H9 (cell line): ENCODE measurements at regions not wholly inside any gene's neighbourhood (a gene's known extent, or its start where the extent isn't known, plus 50 kb on each side); places are given as distances from the start of the nearest gene placed in this dataset.

Source experiments
- DNase-seq: peaks from one replicate; pipeline ENCODE4 v3.0.0-alpha.2; 2017
- H2AFZ ChIP-seq: one replicate; pipeline ENCODE4 v1.6.1; 2013; ENCODE audit warnings: mild to moderate bottlenecking, low read length, control low read depth, moderate library complexity
- H2AK5ac ChIP-seq: 2 replicates; pipeline ENCODE4 v1.6.1; 2013; ENCODE audit warnings: low read length, control low read depth, mixed read lengths; ENCODE audit not compliant: insufficient read length
- H2BK120ac ChIP-seq: one replicate; pipeline ENCODE4 v1.6.1; 2013; ENCODE audit warnings: low read depth, mild to moderate bottlenecking, low read length, control low read depth, inconsistent platforms; ENCODE audit not compliant: poor library complexity, severe bottlenecking
- H2BK12ac ChIP-seq: 2 replicates; pipeline ENCODE4 v1.6.1; 2013; ENCODE audit warnings: low read length, control low read depth, mixed read lengths, low read depth; ENCODE audit not compliant: insufficient read length
- H2BK15ac ChIP-seq: 2 replicates; pipeline ENCODE4 v1.6.1; 2013; ENCODE audit warnings: low read depth, low read length, control low read depth
- H2BK20ac ChIP-seq: one replicate; pipeline ENCODE4 v1.6.1; 2013; ENCODE audit warnings: low read depth, mild to moderate bottlenecking, low read length, control low read depth, inconsistent platforms; ENCODE audit not compliant: poor library complexity, severe bottlenecking
- H2BK5ac ChIP-seq: 2 replicates; pipeline ENCODE4 v1.6.1; 2013; ENCODE audit warnings: low read length, control low read depth, mixed read lengths; ENCODE audit not compliant: insufficient read length
- H3K14ac ChIP-seq: 2 replicates; pipeline ENCODE4 v1.6.1; 2013; ENCODE audit warnings: low read length, control low read depth; ENCODE audit not compliant: insufficient read depth
- H3K18ac ChIP-seq: 2 replicates; pipeline ENCODE4 v1.6.1; 2013; ENCODE audit warnings: low read depth, mild to moderate bottlenecking, mixed read lengths, low read length, control low read depth; ENCODE audit not compliant: insufficient read length
- H3K23ac ChIP-seq: 2 replicates; pipeline ENCODE4 v1.6.1; 2013; ENCODE audit warnings: low read length, control low read depth, mixed read lengths, low read depth; ENCODE audit not compliant: insufficient read length
- H3K23me2 ChIP-seq: 2 replicates; pipeline ENCODE4 v1.6.1; 2013; ENCODE audit warnings: low read depth, mild to moderate bottlenecking, mixed read lengths, low read length, control low read depth; ENCODE audit not compliant: insufficient read length, poor library complexity, severe bottlenecking
- H3K27ac ChIP-seq: 2 replicates; pipeline ENCODE4 v1.5.1; 2013; ENCODE audit warnings: low read length, control low read depth, mixed read lengths, low read depth; ENCODE audit not compliant: insufficient read length
- H3K27me3 ChIP-seq: 2 replicates; pipeline ENCODE4 v1.6.1; 2013; ENCODE audit warnings: low read length, control low read depth, inconsistent platforms; ENCODE audit not compliant: insufficient read depth
- H3K4ac ChIP-seq: 2 replicates; pipeline ENCODE4 v1.6.1; 2013; ENCODE audit warnings: low read depth, mild to moderate bottlenecking, control low read depth, inconsistent platforms, low read length, moderate library complexity
- H3K4me1 ChIP-seq: 2 replicates; pipeline ENCODE4 v1.6.1; 2013; ENCODE audit warnings: low read length, control low read depth, inconsistent platforms; ENCODE audit not compliant: insufficient read depth
- H3K4me2 ChIP-seq: 2 replicates; pipeline ENCODE4 v1.6.1; 2013; ENCODE audit warnings: low read length, control low read depth, mixed read lengths; ENCODE audit not compliant: insufficient read length, insufficient read depth
- H3K56ac ChIP-seq: 2 replicates; pipeline ENCODE4 v1.6.1; 2013; ENCODE audit warnings: low read depth, mild to moderate bottlenecking, mixed read lengths, low read length, control low read depth; ENCODE audit not compliant: insufficient read length
- H3K79me1 ChIP-seq: 2 replicates; pipeline ENCODE4 v1.6.1; 2013; ENCODE audit warnings: low read depth, mild to moderate bottlenecking, moderate library complexity, low read length, control low read depth, inconsistent platforms; ENCODE audit not compliant: insufficient read depth, poor library complexity, severe bottlenecking
- H3K79me2 ChIP-seq: 2 replicates; pipeline ENCODE4 v1.6.1; 2013; ENCODE audit warnings: low read length, control low read depth, inconsistent platforms; ENCODE audit not compliant: insufficient read depth
- H3K9ac ChIP-seq: 2 replicates; pipeline ENCODE4 v1.6.1; 2013; ENCODE audit warnings: low read length, control low read depth, mixed read lengths; ENCODE audit not compliant: insufficient read length; ENCODE audit errors: extremely low read depth
- H3K9me3 ChIP-seq: one replicate; pipeline ENCODE4 v1.6.1; 2013; ENCODE audit warnings: low read depth, low read length, inconsistent platforms; ENCODE audit not compliant: control insufficient read depth
- H3T11ph ChIP-seq: one replicate; pipeline ENCODE4 v1.6.1; 2013; ENCODE audit warnings: mild to moderate bottlenecking, low read length, control low read depth, inconsistent platforms
- H4K20me1 ChIP-seq: one replicate; pipeline ENCODE4 v1.6.1; 2013; ENCODE audit not compliant: control insufficient read depth, insufficient read length, insufficient read depth
- H4K5ac ChIP-seq: 2 replicates; pipeline ENCODE4 v1.6.1; 2013; ENCODE audit warnings: low read depth, mild to moderate bottlenecking, mixed read lengths, low read length, control low read depth; ENCODE audit not compliant: insufficient read length
- H4K8ac ChIP-seq: replicated peaks from 2 replicates; pipeline ENCODE4 v1.6.1; 2013; ENCODE audit warnings: low read length, control low read depth, mixed read lengths, low read depth; ENCODE audit not compliant: insufficient read length
- H4K91ac ChIP-seq: 2 replicates; pipeline ENCODE4 v1.6.1; 2013; ENCODE audit warnings: low read depth, mild to moderate bottlenecking, moderate library complexity, mixed read lengths, low read length, control low read depth; ENCODE audit not compliant: insufficient read length
- H3K27ac Mint-ChIP-seq, 3 experiments: 2 replicates in 2 of 3; 3 replicates in 1 of 3; pipeline ENCODE4 v1.8.0; 2020 to 2021; ENCODE audit warnings: mixed read lengths in 3 of 3, mild to moderate bottlenecking in 1 of 3, moderate library complexity in 1 of 3
- H3K27me3 Mint-ChIP-seq: 2 replicates; pipeline ENCODE4 v1.8.0; 2021; ENCODE audit warnings: low read depth, mild to moderate bottlenecking, moderate library complexity, mixed read lengths
- H3K36me3 Mint-ChIP-seq, 3 experiments: 2 replicates in 2 of 3; 3 replicates in 1 of 3; pipeline ENCODE4 v1.8.0; 2020 to 2021; ENCODE audit warnings: low read depth in 3 of 3, mixed read lengths in 3 of 3; ENCODE audit not compliant: insufficient read depth in 1 of 3
- H3K4me1 Mint-ChIP-seq, 2 experiments: 2 replicates each; pipeline ENCODE4 v1.8.0; 2020; ENCODE audit warnings: mixed read lengths in 2 of 2
- H3K4me3 Mint-ChIP-seq, 2 experiments: 2 replicates in 1 of 2; 3 replicates in 1 of 2; pipeline ENCODE4 v1.8.0; 2020 to 2021; ENCODE audit warnings: mild to moderate bottlenecking in 2 of 2, mixed read lengths in 2 of 2, moderate library complexity in 1 of 2
- H3K9me3 Mint-ChIP-seq, 2 experiments: 2 replicates in 1 of 2; 3 replicates in 1 of 2; pipeline ENCODE4 v1.8.0; 2020; ENCODE audit warnings: mild to moderate bottlenecking in 2 of 2, mixed read lengths in 2 of 2, moderate library complexity in 1 of 2
- CTCF ChIP-seq: fragments of 200-600 bp; sonication (generic); conservative IDR thresholded peaks from 3 replicates; pipeline ENCODE4 v1.8.0; 2021; ENCODE audit warnings: antibody characterized with exemption, mild to moderate bottlenecking
- WGBS: extraction: QIAGEN DNeasy Blood & Tissue Kit; methylation state at CpG from one replicate; pipeline ENCODE4 v1.1.7; 2013; ENCODE audit warnings: missing lambda C conversion rate, low lambda C conversion rate, mixed read lengths; ENCODE audit not compliant: insufficient read length; ENCODE audit errors: extremely low coverage; 5-methylcytosine and 5-hydroxymethylcytosine counted together

- no peaks in the 10 kb centered on the region for H3K79me1 ChIP-seq
- H4K8ac ChIP-seq = no peak overlapping the region
- H4K91ac ChIP-seq = no peak overlapping the region
- no peaks in the 10 kb centered on the region for H3K79me2 ChIP-seq
- H3K14ac ChIP-seq = no peak overlapping the region
- Mint-ChIP-seq H3K27me3 (no peaks in the 10 kb centered on the region; the same call in 1 of the 2 replicates), H3K4me1 (no peaks in the 10 kb centered on the region), H3K27ac (no peak overlapping the region), H3K9me3 (peaks cover 0 to 5% of the 10 kb centered on the region in 2 experiments; a peak in 2 of 5 replicates), H3K4me3 (no peak overlapping the region), H3K36me3 (no peaks in the 10 kb centered on the region)
- H3K27ac ChIP-seq = no peak overlapping the region
- no peak overlapping the region for H4K5ac ChIP-seq
- H3K4ac ChIP-seq = no peak overlapping the region
- no peak overlapping the region for H2BK120ac ChIP-seq
- no peak overlapping the region for H2BK20ac ChIP-seq
- H3K9me3 ChIP-seq = no peaks in the 10 kb centered on the region
- no peak overlapping the region for H3K9ac ChIP-seq
- TF ChIP-seq CTCF = no peak
- no peak overlapping the region for H2AK5ac ChIP-seq
- no peak overlapping the region for H3K56ac ChIP-seq
- H4K20me1 ChIP-seq = no peaks in the 10 kb centered on the region
- no peaks in the 10 kb centered on the region for H3K4me1 ChIP-seq
- H2BK15ac ChIP-seq = no peak overlapping the region
- H2AFZ ChIP-seq = no peak overlapping the region
- no peak overlapping the region for H3T11ph ChIP-seq
- no peak overlapping the region for H2BK5ac ChIP-seq
- H3K23me2 ChIP-seq = no peaks in the 10 kb centered on the region
- no CpG with 5 or more reads among the region's 4 CpGs for WGBS
- H3K18ac ChIP-seq = no peak overlapping the region
- H3K27me3 ChIP-seq = no peaks in the 10 kb centered on the region
- no peak overlapping the region for H3K23ac ChIP-seq
- no peak overlapping the region for H2BK12ac ChIP-seq
- DNase-seq = no peak
- no peak overlapping the region for H3K4me2 ChIP-seq
These were observed 221.3 kb downstream of the NPR3 start for GRCh38 chr5:32932241-32932935.
